ENCODE measurements at regions not wholly inside any gene's neighbourhood (a gene's known extent, or its start where the extent isn't known, plus 50 kb on each side); places are given as distances from the start of the nearest gene placed in this dataset.

DNA sequence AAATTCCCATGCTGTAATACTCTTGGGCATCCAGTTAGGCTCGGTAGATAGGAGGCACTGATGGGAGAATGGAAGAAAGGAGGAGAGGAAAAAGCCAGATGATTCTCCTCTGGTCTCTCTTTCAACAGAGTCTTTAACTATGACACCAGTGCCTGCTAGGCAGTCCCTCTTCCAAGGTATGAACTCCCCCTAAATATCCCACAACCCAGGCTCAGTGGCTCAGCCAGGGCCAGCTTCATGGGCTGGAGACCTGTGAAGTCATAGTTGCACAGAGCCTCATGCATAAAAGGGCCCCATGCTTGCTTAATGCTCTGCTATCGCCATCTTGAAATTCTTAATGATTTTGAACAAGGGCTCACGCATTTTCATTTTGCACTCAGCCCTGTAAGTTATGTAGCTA lies 869.2 kb upstream of the GCFC2 start:
- DNase-seq (ENCODE audit: low read depth in 2 of 2), result no peak

- DNase-seq (ENCODE audit: low read depth in 2 of 2), result no peak
These were observed 862.3 kb upstream of the GCFC2 start for GRCh38 chr2:76572981-76573380.

DNA sequence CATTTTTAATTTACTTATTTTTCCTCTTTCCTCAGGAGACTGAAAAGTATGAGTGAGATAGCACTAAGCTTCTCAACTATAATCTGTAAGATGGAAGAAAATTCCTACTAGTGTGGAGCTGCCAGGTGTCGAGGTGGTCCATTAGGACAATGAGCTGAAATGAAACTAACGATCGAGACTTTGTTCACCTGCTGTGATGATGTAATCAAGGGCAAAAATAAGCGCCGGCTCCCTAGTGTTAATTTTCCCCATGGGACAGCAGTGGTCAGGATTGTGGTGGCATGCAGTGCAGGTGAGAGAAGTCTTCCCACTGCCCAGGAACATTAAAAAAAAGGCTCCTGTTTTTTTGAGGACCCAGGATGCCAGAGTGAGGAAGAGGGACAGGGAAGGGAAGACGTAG lies 859.1 kb upstream of the GCFC2 start:
- DNase-seq (ENCODE audit: low read depth in 2 of 2), result no peak

DNA sequence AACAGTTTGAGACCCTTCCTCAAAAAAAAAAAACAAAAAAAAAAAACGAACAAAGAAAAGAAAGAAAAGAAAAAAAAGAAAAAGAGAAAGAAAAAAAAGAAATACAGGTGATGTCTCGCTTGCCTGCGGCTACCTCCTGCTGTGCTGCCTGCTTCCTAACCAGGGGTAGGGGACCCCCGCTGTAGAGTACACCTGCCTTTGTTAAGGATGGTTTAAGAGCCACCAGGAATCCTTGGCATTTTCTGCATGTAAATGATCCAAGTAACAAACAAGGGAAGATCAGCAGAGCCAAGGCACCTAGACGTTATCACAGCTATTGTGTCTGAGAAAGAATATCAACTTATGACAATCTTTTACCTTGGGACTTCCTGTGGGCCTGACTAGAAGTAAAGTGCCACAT lies 856.8 kb upstream of the GCFC2 start:
- DNase-seq (ENCODE audit: low read depth in 2 of 2), result no peak

DNA sequence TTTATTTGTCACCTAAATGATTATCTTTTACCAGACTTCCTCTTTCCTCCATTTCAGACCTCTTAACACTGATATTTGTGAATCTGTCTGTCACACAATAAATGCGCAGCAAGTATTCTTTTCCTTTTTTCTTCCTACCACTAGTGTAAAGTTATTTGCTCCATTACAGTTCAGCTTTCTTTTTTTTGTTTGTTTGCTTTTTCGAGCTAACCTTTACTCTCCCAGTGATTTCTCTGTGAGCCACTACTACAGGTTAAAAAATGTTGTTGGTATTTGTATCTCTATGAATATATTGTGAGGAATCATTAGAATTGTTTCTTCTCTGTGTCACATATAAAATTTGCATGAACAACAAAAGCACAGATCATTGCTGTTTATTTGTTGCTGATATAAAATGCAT lies 854.0 kb upstream of the GCFC2 start:
- DNase-seq (ENCODE audit: low read depth in 2 of 2), result no peak

- no peak for DNase-seq (ENCODE audit: low read depth in 2 of 2)
These were observed 853.0 kb upstream of the GCFC2 start for GRCh38 chr2:76563730-76564129.

DNA sequence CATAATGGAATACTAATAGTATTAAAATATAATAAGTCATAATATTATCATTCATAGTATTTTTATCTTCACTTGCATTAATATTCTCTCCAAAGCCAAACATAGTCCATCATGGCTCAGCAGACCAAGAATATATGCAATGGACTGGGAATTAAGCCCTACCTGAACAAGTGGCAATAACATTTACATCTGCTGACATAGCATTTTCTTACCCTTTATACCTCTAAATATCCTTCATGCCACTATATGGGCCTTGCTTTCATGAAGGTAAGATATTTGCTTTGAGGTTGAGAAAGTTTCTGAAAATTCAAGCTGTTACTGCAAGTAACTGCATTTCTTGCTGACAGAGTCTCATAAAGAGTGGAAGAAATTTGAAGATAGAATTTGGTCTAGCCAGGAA lies 847.4 kb upstream of the GCFC2 start:
- DNase-seq (ENCODE audit: low read depth in 2 of 2), result no peak

DNA sequence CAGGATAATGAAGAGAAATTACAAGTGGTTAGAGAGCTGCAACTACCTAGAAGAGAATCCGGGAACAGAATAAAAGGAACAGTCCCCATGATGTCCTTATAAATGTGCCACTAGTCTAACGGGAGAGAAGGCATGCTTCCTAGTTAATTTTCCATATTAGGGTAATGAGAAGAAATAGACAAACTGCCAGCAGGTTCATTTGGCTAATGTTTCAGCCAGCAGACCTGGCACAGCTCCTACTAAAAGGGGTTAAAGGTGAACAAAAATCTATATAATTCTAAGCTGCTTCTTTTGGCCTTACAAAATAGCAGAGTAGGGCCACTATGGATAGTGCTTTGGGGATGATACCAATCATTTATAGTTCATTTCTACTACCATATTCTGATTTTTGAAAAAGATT lies 845.3 kb upstream of the GCFC2 start:
- no peak for DNase-seq (ENCODE audit: low read depth in 2 of 2)

- no peak for DNase-seq (ENCODE audit: low read depth in 2 of 2)
These were observed 835.5 kb upstream of the GCFC2 start for GRCh38 chr2:76546207-76546606.

- DNase-seq (ENCODE audit: low read depth in 2 of 2), result no peak
These were observed 834.2 kb upstream of the GCFC2 start for GRCh38 chr2:76544901-76545300.

GRCh38 chr2:76517574-76517909 lies 806.8 kb upstream of the GCFC2 start:
- DNase-seq (ENCODE audit: low read depth in 2 of 2), result no peak

- DNase-seq (ENCODE audit: low read depth in 2 of 2), result no peak
These were observed 806.3 kb upstream of the GCFC2 start for GRCh38 chr2:76516861-76517573.

DNA sequence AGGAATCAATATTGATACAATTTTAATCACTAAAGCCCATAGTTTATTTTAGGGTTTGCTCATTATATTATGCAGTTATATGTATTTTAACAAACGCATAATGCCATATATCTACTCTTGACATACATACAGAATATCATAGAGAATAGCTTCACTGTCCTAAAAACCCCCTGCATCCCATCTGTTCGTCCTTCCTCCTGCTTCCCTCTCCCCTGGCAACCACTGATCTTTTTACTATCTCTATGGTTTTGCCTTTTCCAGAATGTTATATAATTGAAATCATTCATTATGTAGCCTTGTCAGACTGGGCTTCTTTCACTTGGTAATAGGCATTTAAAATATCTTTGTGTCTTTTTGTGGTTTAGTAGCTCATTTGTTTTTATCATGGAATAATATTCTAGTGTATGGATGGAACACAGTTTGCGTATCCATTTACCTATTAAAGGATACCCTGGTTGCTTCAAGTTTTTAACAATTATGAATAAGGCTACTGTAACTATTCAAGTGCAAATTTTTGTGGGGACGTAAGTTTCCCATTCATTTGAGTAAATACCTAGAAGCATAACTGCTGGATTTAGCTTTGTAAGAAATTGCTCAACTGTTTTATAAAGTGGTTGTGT lies 801.6 kb upstream of the GCFC2 start:
- no peak for DNase-seq (ENCODE audit: low read depth in 2 of 2)

DNA sequence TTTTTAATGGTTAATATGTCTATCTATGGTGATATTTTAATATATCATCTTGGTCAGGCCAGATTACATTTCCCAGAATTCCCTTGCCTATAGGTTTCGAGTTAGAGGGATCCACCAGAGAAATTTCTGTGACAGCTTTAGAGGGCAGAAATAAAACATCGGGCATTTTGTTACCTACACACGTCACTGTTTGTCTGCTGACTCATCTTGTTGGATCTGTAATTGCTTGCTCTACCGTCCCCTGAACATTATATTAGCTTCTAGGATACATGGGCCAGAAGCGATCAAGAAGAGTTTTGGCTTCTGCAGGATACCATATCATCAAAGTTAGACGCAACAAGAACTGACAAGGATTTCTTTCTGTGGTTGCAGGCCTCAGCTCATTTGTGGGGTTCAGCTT lies 795.8 kb upstream of the GCFC2 start:
- DNase-seq (ENCODE audit: low read depth in 2 of 2), result no peak

DNA sequence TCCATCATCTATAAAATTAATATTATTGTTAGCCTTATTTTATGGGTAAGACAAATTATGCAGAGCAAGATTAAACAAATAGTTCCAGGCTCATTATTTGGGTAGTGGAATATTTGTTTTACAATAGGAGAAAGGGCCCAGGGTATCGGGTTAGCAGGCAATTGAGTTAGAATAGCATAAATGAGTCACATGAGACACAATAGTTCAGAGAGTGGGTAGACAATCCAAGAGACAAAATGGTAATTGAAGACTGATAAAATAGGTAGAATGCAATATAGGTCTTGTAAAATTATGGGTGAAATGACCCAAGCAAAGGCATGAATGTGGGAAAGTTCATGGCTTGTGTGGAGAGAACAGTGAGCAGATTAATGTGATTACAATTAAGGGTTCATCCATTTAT lies 790.9 kb upstream of the GCFC2 start:
- DNase-seq (ENCODE audit: low read depth in 2 of 2), result no peak

DNA sequence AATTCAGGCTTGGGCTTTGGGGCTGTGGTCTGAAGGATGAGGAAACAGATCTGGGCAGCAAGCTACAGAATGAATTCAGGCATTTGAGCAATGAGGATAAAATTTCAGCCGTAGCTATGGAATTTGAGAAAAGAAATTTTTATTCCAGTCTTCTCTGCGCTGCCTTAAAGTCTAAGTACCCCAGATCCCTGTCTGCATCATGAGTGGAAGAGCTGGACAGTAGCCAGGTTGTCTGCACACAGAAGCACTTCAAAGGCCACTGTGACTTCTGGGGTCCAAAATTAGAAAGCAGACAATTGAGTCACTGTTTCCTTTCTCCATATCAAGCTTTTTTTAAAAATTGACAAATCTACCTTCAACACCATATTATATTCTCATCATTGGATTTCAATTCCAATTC lies 787.6 kb upstream of the GCFC2 start:
- DNase-seq (ENCODE audit: low read depth in 2 of 2), result no peak

- no peak for DNase-seq (ENCODE audit: low read depth in 2 of 2)
These were observed 780.8 kb upstream of the GCFC2 start for GRCh38 chr2:76491503-76491902.

DNA sequence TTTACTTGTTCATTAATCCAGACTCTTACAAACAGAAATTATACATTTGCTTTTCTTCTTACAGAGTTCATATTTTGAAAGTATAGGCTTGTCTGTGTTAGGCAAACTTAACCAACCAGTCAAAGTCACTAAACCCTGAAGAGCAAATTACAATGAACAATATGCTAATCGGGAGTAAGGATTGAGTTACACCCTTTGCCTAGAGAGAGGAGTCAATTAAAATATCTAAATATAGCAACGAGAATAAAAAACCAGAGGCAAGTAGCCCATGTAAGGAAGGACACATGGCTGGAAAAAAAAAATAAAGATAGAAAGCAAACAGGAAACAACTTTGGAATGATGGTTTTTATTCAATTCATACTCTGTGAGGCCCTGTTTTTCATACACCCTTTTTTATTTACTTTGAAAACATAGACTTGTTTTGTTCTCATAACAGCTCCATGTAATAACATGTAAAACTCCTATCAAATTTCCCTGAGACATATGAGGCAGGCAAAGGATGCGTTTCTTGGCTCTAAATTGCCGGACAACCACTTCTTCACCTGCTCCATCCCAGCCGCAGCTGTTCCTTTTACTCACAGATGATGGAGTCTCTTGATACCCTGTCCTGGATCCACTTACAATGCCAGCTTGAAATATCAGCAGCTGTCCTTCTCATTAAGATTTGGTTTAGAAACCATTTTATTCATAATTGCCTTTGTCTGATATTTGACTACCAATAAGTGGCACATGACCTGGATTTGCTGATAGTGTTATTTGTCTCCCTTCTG lies 767.7 kb upstream of the GCFC2 start:
- DNase-seq (ENCODE audit: low read depth in 2 of 2), result no peak

- DNase-seq (ENCODE audit: low read depth in 2 of 2), result no peak
These were observed 762.2 kb upstream of the GCFC2 start for GRCh38 chr2:76472946-76473345.

GRCh38 chr2:76469066-76469465 lies 758.4 kb upstream of the GCFC2 start:
- DNase-seq (ENCODE audit: low read depth in 2 of 2), result no peak

GRCh38 chr2:76467326-76467725 lies 756.6 kb upstream of the GCFC2 start:
- DNase-seq (ENCODE audit: low read depth in 2 of 2), result no peak

DNA sequence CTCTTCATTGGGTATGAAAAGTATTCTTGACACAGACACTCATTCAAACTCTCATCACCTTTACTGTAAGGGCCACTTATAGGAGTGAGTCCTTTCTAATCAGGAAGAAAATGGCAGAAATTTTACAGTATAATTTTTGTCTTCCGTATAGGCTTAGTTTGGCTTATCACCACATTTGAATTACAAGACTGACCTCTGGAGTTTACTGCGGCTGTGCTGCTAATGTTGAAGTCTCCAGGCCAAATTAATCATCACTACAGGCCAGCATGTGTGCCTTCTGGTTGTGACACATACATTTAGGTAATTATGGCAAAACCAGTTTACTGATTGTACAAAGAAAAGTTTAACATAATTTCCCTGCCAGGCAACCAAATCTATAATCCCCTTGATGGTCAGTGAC lies 753.6 kb upstream of the GCFC2 start:
- no peak for DNase-seq (ENCODE audit: low read depth in 2 of 2)

- no peak for DNase-seq (ENCODE audit: low read depth in 2 of 2)
These were observed 750.7 kb upstream of the GCFC2 start for GRCh38 chr2:76461431-76461830.
